Panc1 (cell line): ENCODE measurements at regions not wholly inside any gene's neighbourhood (a gene's known extent, or its start where the extent isn't known, plus 50 kb on each side); places are given as distances from the start of the nearest gene placed in this dataset.

Experiments used
- CTCF ChIP-seq: fragments of 450-650 bp; IDR thresholded peaks from 2 replicates; pipeline ENCODE4 v1.5.1; 2017; ENCODE audit warnings: mild to moderate bottlenecking
- POLR2AphosphoS5 ChIP-seq: IDR thresholded peaks from 2 replicates; pipeline ENCODE4 v1.6.1; 2012; ENCODE audit warnings: mild to moderate bottlenecking, low read depth, low read length, moderate library complexity
- REST ChIP-seq, 2 experiments: IDR thresholded peaks; 2 replicates each; pipeline ENCODE4 v1.6.1; 2011 to 2012; ENCODE audit warnings: low read depth in 2 of 2, control low read depth in 1 of 2, low read length in 1 of 2, mild to moderate bottlenecking in 1 of 2, moderate library complexity in 1 of 2; ENCODE audit not compliant: insufficient read depth in 1 of 2
- TCF7L2 ChIP-seq: IDR thresholded peaks from 2 replicates; pipeline ENCODE4 v1.6.1; 2011; ENCODE audit warnings: mild to moderate bottlenecking, low read depth, low read length, inconsistent platforms

- TF ChIP-seq CTCF (no peak), REST (IDR thresholded peaks at IDR 0.05; ENCODE audit: insufficient read depth in 1 of 2, low read depth in 2 of 2, low read length in 1 of 2) (no peak), POLR2AphosphoS5 (no peak), TCF7L2 (no peak)
Observed at GRCh38 chr2:33903215-33903614, 304.1 kb upstream of the FAM98A start.
